Kidney (tissue), 13 donors: ENCODE measurements at regions not wholly inside any gene's neighbourhood (a gene's known extent, or its start where the extent isn't known, plus 50 kb on each side); places are given as distances from the start of the nearest gene placed in this dataset.
"Not testable (repeated sequence)": the region's sequence is repeated elsewhere in the genome, so short reads cannot be mapped to it uniquely, and the experiment has no call there.

Experiments used
- DNase-seq, 5 donors: peaks; one replicate each; pipeline ENCODE4 v3.0.0-alpha.2; 2013 to 2020
- FAIRE-seq: peaks from 2 replicates; lab custom pipeline; 2012; peaks lifted over from hg19 to GRCh38; lab: Jason Lieb, UNC
- H3K27ac ChIP-seq, 2 donors: one replicate each; pipeline ENCODE4 v1.7.0; 2013; ENCODE audit warnings: low read depth in 2 of 2, low read length in 2 of 2, inconsistent platforms in 1 of 2
- H3K27me3 ChIP-seq: one replicate; pipeline ENCODE4 v1.7.1; 2013; ENCODE audit warnings: low read length, inconsistent platforms; ENCODE audit not compliant: control insufficient read depth, insufficient read depth
- H3K36me3 ChIP-seq, 3 donors: one replicate each; pipeline versions ENCODE4 v1.7.0 to v1.7.1; 2013; ENCODE audit warnings: low read length in 3 of 3, control low read depth in 1 of 3, inconsistent platforms in 1 of 3; ENCODE audit not compliant: insufficient read depth in 3 of 3, control insufficient read depth in 2 of 3
- H3K4me1 ChIP-seq, 3 donors: one replicate each; pipeline versions ENCODE4 v1.7.0 to v1.7.1; 2013; ENCODE audit warnings: low read length in 3 of 3, inconsistent platforms in 1 of 3, low read depth in 1 of 3; ENCODE audit not compliant: control insufficient read depth in 2 of 3, insufficient read depth in 2 of 3
- H3K4me3 ChIP-seq, 3 donors: one replicate each; pipeline versions ENCODE4 v1.7.0 to v1.8.1; 2013; ENCODE audit warnings: low read length in 3 of 3, control low read depth in 1 of 3, inconsistent platforms in 1 of 3
- H3K9ac ChIP-seq, 3 donors: one replicate each; pipeline versions ENCODE4 v1.7.0 to v1.7.1; 2013; ENCODE audit warnings: low read length in 3 of 3, control low read depth in 1 of 3, inconsistent platforms in 1 of 3
- H3K9me3 ChIP-seq, 3 donors: one replicate each; pipeline versions ENCODE4 v1.7.0 to v1.7.1; 2013; ENCODE audit warnings: low read length in 3 of 3, control low read depth in 1 of 3, inconsistent platforms in 1 of 3; ENCODE audit not compliant: control insufficient read depth in 2 of 3, insufficient read depth in 1 of 3
- CTCF ChIP-seq: IDR thresholded peaks from 3 replicates; pipeline ENCODE4 v1.5.1; 2012; ENCODE audit warnings: mild to moderate bottlenecking, moderate library complexity, borderline replicate concordance; ENCODE audit not compliant: insufficient read depth; ENCODE audit errors: extremely low read depth
- intact Hi-C: fragments of 100-400 bp; cut with DNase I; formaldehyde crosslinking; loops from one replicate; pipeline ENCODE4 v1.11.1; 2022
- donor health status: control.
- donor health status: control.
- donor health status: control.
- donor health status: control.
- donor health status: control.
- donor health status: DM: yes; HTN: yes; CAD: no.
- donor health status: Normal renal cell carcinoma (clear cell type).

GRCh38 chr12:124070394-124071074 is 97.5 kb downstream of the ZNF664 start:
- H3K9me3 ChIP-seq: peaks cover 0 to 11% (median 0%) of the 10 kb centered on the region in 3 donors
- H3K36me3 ChIP-seq, H3K4me1 ChIP-seq, H3K9ac ChIP-seq, H3K4me3 ChIP-seq, DNase-seq, H3K27ac ChIP-seq, H3K27me3 ChIP-seq, intact Hi-C loops, FAIRE-seq: not testable (repeated sequence)

GRCh38 chr12:124071075-124071443 is 98.0 kb downstream of the ZNF664 start:
- no peak for TF ChIP-seq CTCF
- peaks cover 0 to 11% (median 0%) of the 10 kb centered on the region in 3 donors for H3K9me3 ChIP-seq
- intact Hi-C loops: no loop called here
- DNase-seq: no peak
- no peak overlapping the region for H3K9ac ChIP-seq
- H3K4me1 ChIP-seq: no peaks in the 10 kb centered on the region
- no peak for FAIRE-seq
- H3K27ac ChIP-seq: no peak overlapping the region
- H3K36me3 ChIP-seq: no peaks in the 10 kb centered on the region
- H3K4me3 ChIP-seq: no peak overlapping the region
- H3K27me3 ChIP-seq: no peaks in the 10 kb centered on the region

- no peak overlapping the region for H3K9ac ChIP-seq
- no peaks in the 10 kb centered on the region for H3K36me3 ChIP-seq
- no peaks in the 10 kb centered on the region for H3K4me1 ChIP-seq
- no peaks in the 10 kb centered on the region for H3K27me3 ChIP-seq
- TF ChIP-seq CTCF: no peak
- no peak overlapping the region for H3K4me3 ChIP-seq
- no peak for FAIRE-seq
- no peak overlapping the region for H3K27ac ChIP-seq
- intact Hi-C loops: no loop called here
- H3K9me3 ChIP-seq: no peaks in the 10 kb centered on the region
- DNase-seq: peak in 1 of 5 donors; percentile 41
Observed at GRCh38 chr12:124073356-124074035, 100.5 kb downstream of the ZNF664 start.

GRCh38 chr12:124075841-124076240 is 102.8 kb downstream of the ZNF664 start:
- DNase-seq (no peak), FAIRE-seq (no peak)
- no peak for TF ChIP-seq CTCF
- intact Hi-C loops: no loop called here
- Histone ChIP-seq H3K27me3 (no peaks in the 10 kb centered on the region), H3K9me3 (no peaks in the 10 kb centered on the region), H3K27ac (no peak overlapping the region), H3K4me3 (no peak overlapping the region), H3K9ac (no peak overlapping the region), H3K4me1 (no peaks in the 10 kb centered on the region), H3K36me3 (no peaks in the 10 kb centered on the region)
